SK-N-SH (cell line): ENCODE measurements at regions not wholly inside any gene's neighbourhood (a gene's known extent, or its start where the extent isn't known, plus 50 kb on each side); places are given as distances from the start of the nearest gene placed in this dataset.
"Not testable (repeated sequence)": the region's sequence is repeated elsewhere in the genome, so short reads cannot be mapped to it uniquely, and the experiment has no call there.

Experiments used
- CTCF ChIA-PET: fragments of 300-600, 350-600 bp; formaldehyde crosslinking; extraction: SDS; loops from one replicate; lab custom pipeline; 2021; lab: Yijun Ruan, JAX
- POLR2A ChIA-PET: fragments of 350-600 bp; sonication (Branson Sonifier 250); formaldehyde crosslinking; extraction: SDS; loops from one replicate; lab custom pipeline; 2020; ENCODE audit warnings: antibody characterized with exemption, inconsistent platforms; lab: Yijun Ruan, JAX
- DNase-seq: peaks from one replicate; pipeline ENCODE4 v3.0.0; 2012
- H2AFZ ChIP-seq: fragments of 200-600 bp; sonication (generic); 2 replicates; pipeline ENCODE4 v1.8.1; 2016; ENCODE audit warnings: antibody characterized with exemption, mild to moderate bottlenecking, low read depth
- H3F3A ChIP-seq: fragments of 200-600 bp; sonication (generic); replicated peaks from 2 replicates; pipeline ENCODE3; 2016; ENCODE audit warnings: antibody characterized with exemption, mild to moderate bottlenecking; ENCODE audit not compliant: insufficient read depth
- H3K27ac ChIP-seq, 2 experiments: fragments of 200-500 bp in 1 of 2; fragments of 200-600 bp in 1 of 2; sonication (Bioruptor generic) in 1 of 2; sonication (generic), shearing (Covaris generic) in 1 of 2; 2 replicates each; pipeline versions ENCODE4 v1.5.1 to v1.6.1; 2014 to 2016; ENCODE audit warnings: low read depth in 2 of 2, inconsistent platforms in 1 of 2, low read length in 1 of 2, mild to moderate bottlenecking in 1 of 2, mixed read lengths in 1 of 2
- H3K27me3 ChIP-seq: fragments of 200-600 bp; sonication (generic), shearing (Covaris generic); 2 replicates; pipeline ENCODE4 v1.6.1; 2016; ENCODE audit warnings: mixed run types; ENCODE audit not compliant: insufficient read depth
- H3K36me3 ChIP-seq, 2 experiments: fragments of 200-500 bp in 1 of 2; fragments of 200-600 bp in 1 of 2; sonication (Bioruptor generic) in 1 of 2; sonication (generic) in 1 of 2; replicated peaks in 1 of 2; 2 replicates each; pipeline versions ENCODE3 to v1.5.1; 2014 to 2016; ENCODE audit warnings: low read length in 1 of 2, mild to moderate bottlenecking in 1 of 2; ENCODE audit not compliant: insufficient read depth in 2 of 2, control insufficient read depth in 1 of 2
- H3K4me1 ChIP-seq, 2 experiments: fragments of 200-500 bp in 1 of 2; fragments of 200-600 bp in 1 of 2; sonication (Bioruptor generic) in 1 of 2; sonication (generic), shearing (Covaris generic) in 1 of 2; 2 replicates each; pipeline versions ENCODE4 v1.5.1 to v1.6.1; 2014 to 2016; ENCODE audit warnings: low read depth in 1 of 2, low read length in 1 of 2, mixed run types in 1 of 2; ENCODE audit not compliant: insufficient read depth in 2 of 2, control insufficient read depth in 1 of 2
- H3K4me2 ChIP-seq: fragments of 200-600 bp; sonication (generic), shearing (Covaris generic); 2 replicates; pipeline ENCODE4 v1.6.1; 2017; ENCODE audit warnings: mixed run types
- H3K4me3 ChIP-seq, 2 experiments: fragments of 200-500 bp in 1 of 2; fragments of 200-600 bp in 1 of 2; sonication (Bioruptor generic) in 1 of 2; sonication (generic), shearing (Covaris generic) in 1 of 2; 2 replicates each; pipeline versions ENCODE4 v1.5.1 to v1.8.1; 2014 to 2016; ENCODE audit warnings: low read depth in 2 of 2, inconsistent platforms in 1 of 2, low read length in 1 of 2, mild to moderate bottlenecking in 1 of 2, mixed read lengths in 1 of 2, moderate library complexity in 1 of 2
- H3K79me2 ChIP-seq: fragments of 200-600 bp; sonication (generic); 2 replicates; pipeline ENCODE4 v1.8.1; 2017; ENCODE audit warnings: mild to moderate bottlenecking; ENCODE audit not compliant: insufficient read depth
- H3K9ac ChIP-seq: fragments of 200-600 bp; sonication (generic); 2 replicates; pipeline ENCODE4 v1.6.1; 2017; ENCODE audit warnings: mixed run types
- H3K9me2 ChIP-seq: fragments of 200-600 bp; sonication (generic); 2 replicates; pipeline ENCODE4 v1.6.1; 2017; ENCODE audit warnings: mixed run types
- H3K9me3 ChIP-seq: fragments of 200-600 bp; sonication (generic); 2 replicates; pipeline ENCODE4 v1.6.1; 2017; ENCODE audit warnings: mixed run types, mild to moderate bottlenecking, moderate library complexity
- H4K20me1 ChIP-seq: fragments of 200-600 bp; sonication (generic); 2 replicates; pipeline ENCODE4 v1.6.1; 2017; ENCODE audit warnings: mild to moderate bottlenecking, mixed run types; ENCODE audit not compliant: insufficient read depth
- CTCF ChIP-seq: fragments of 200-600 bp; sonication (generic); IDR thresholded peaks from 2 replicates; pipeline ENCODE4 v1.6.1; 2017; ENCODE audit warnings: antibody characterized with exemption, mild to moderate bottlenecking, moderate library complexity
- ELF1 ChIP-seq: IDR thresholded peaks from 2 replicates; pipeline ENCODE4 v1.4.0; 2012
- EP300 ChIP-seq, 2 experiments: IDR thresholded peaks; 2 replicates each; pipeline versions ENCODE4 v1.4.0 to v1.6.1; 2012; ENCODE audit warnings: borderline replicate concordance in 1 of 2, low read depth in 1 of 2, low read length in 1 of 2
- EZH2phosphoT487 ChIP-seq: fragments of 200-600 bp; sonication (generic); IDR thresholded peaks from 2 replicates; pipeline ENCODE4 v1.6.1; 2017; ENCODE audit warnings: low read depth, mixed run types, mild to moderate bottlenecking, antibody characterized with exemption, moderate library complexity, borderline replicate concordance
- FOSL2 ChIP-seq: IDR thresholded peaks from 2 replicates; pipeline ENCODE4 v1.4.0; 2012; ENCODE audit warnings: low read depth, mild to moderate bottlenecking, moderate library complexity, borderline replicate concordance
- FOXJ3 ChIP-seq: sonication (generic); formaldehyde crosslinking; IDR thresholded peaks from 2 replicates; pipeline ENCODE4 v1.5.1; 2020; ENCODE audit warnings: mild to moderate bottlenecking, missing genetic modification reagents
- FOXM1 ChIP-seq: IDR thresholded peaks from 2 replicates; pipeline ENCODE4 v1.4.0; 2012; ENCODE audit warnings: low read depth, mild to moderate bottlenecking
- GABPA ChIP-seq: IDR thresholded peaks from 2 replicates; pipeline ENCODE4 v1.4.0; 2012; ENCODE audit warnings: low read depth, mild to moderate bottlenecking
- GATA2 ChIP-seq: sonication (generic); formaldehyde crosslinking; IDR thresholded peaks from 2 replicates; pipeline ENCODE4 v1.5.0; 2020; ENCODE audit warnings: mild to moderate bottlenecking, missing genetic modification reagents
- JUND ChIP-seq: IDR thresholded peaks from 2 replicates; pipeline ENCODE4 v1.4.0; 2012
- MAX ChIP-seq: IDR thresholded peaks from 2 replicates; pipeline ENCODE4 v1.4.0; 2012; ENCODE audit warnings: low read depth
- MEF2A ChIP-seq: IDR thresholded peaks from 2 replicates; pipeline ENCODE4 v1.4.0; 2012; ENCODE audit warnings: low read depth, borderline replicate concordance
- NFIC ChIP-seq: IDR thresholded peaks from 2 replicates; pipeline ENCODE4 v1.4.0; 2012; ENCODE audit warnings: borderline replicate concordance
- RCOR1 ChIP-seq: fragments of 150-350 bp; IDR thresholded peaks from 2 replicates; pipeline ENCODE4 v1.6.1; 2017; ENCODE audit warnings: antibody characterized with exemption, low read length
- TAF1 ChIP-seq: IDR thresholded peaks from 2 replicates; pipeline ENCODE4 v1.6.1; 2012; ENCODE audit warnings: low read depth, mild to moderate bottlenecking, low read length, moderate library complexity, borderline replicate concordance
- TCF12 ChIP-seq: IDR thresholded peaks from 2 replicates; pipeline ENCODE4 v1.4.0; 2012
- USF1 ChIP-seq: IDR thresholded peaks from 2 replicates; pipeline ENCODE4 v1.4.0; 2012; ENCODE audit warnings: low read depth, borderline replicate concordance
- YY1 ChIP-seq: IDR thresholded peaks from 2 replicates; pipeline ENCODE4 v1.4.0; 2012; ENCODE audit warnings: low read depth, mild to moderate bottlenecking
- WGBS: methylation state at CpG from one replicate; pipeline ENCODE4 v1.1.6; 2017; ENCODE audit warnings: low lambda C conversion rate; 5-methylcytosine and 5-hydroxymethylcytosine counted together

GRCh38 chrX:103431316-103431715 lies 55.0 kb downstream of the BEX3 start:
- CTCF ChIA-PET: no interaction called here
- TF ChIP-seq TAF1 (no peak), CTCF (no peak), FOSL2 (no peak), ELF1 (no peak), FOXM1 (no peak), RCOR1 (no peak), MAX (no peak), YY1 (no peak), JUND (no peak), GATA2 (no peak), EZH2phosphoT487 (no peak), TCF12 (no peak), USF1 (no peak), NFIC (no peak), FOXJ3 (CRISPR knock-in tag) (no peak), EP300 (IDR thresholded peaks at IDR 0.05; ENCODE audit: borderline replicate concordance in 1 of 2, low read depth in 1 of 2, low read length in 1 of 2) (no peak), MEF2A (no peak), GABPA (no peak)
- 79% methylated on average over 7 of the region's 7 CpGs for WGBS
- H3F3A ChIP-seq: no peaks in the 10 kb centered on the region
- H3K27ac ChIP-seq: no peak overlapping the region
- no peak for DNase-seq
- H2AFZ ChIP-seq: no peak overlapping the region
- POLR2A ChIA-PET: no interaction called here
- no peaks in the 10 kb centered on the region for H3K9me3 ChIP-seq
- no peaks in the 10 kb centered on the region for H3K4me1 ChIP-seq
- no peak overlapping the region for H3K4me2 ChIP-seq
- no peaks in the 10 kb centered on the region; the same call in 1 of the 2 replicates for H3K27me3 ChIP-seq
- H4K20me1 ChIP-seq: no peaks in the 10 kb centered on the region
- H3K4me3 ChIP-seq: no peak overlapping the region
- no peaks in the 10 kb centered on the region for H3K9me2 ChIP-seq
- no peak overlapping the region for H3K9ac ChIP-seq
- no peaks in the 10 kb centered on the region for H3K36me3 ChIP-seq
- H3K79me2 ChIP-seq: no peaks in the 10 kb centered on the region

- H3K4me2 ChIP-seq, H3K9me3 ChIP-seq, H3K4me3 ChIP-seq, H2AFZ ChIP-seq, H4K20me1 ChIP-seq, H3K9me2 ChIP-seq, DNase-seq, H3K36me3 ChIP-seq, H3K4me1 ChIP-seq, H3F3A ChIP-seq, H3K79me2 ChIP-seq, H3K27me3 ChIP-seq, POLR2A ChIA-PET, CTCF ChIA-PET, H3K27ac ChIP-seq, H3K9ac ChIP-seq: not testable (repeated sequence)
- WGBS: 40% methylated on average over 5 of the region's 5 CpGs
Measured at GRCh38 chrX:103432841-103433240, 56.5 kb downstream of the BEX3 start.
